ENCODE measurements at regions not wholly inside any gene's neighbourhood (a gene's known extent, or its start where the extent isn't known, plus 50 kb on each side); places are given as distances from the start of the nearest gene placed in this dataset.

GRCh38 chr10:4758256-4758655 lies 67.8 kb upstream of the AKR1E2 start:
- TF ChIP-seq POLR2AphosphoS5 (IDR thresholded peaks at IDR 0.05) (no peak), POLR2A (IDR thresholded peaks at IDR 0.05) (no peak), CTCF (IDR thresholded peaks at IDR 0.05) (no peak), EP300 (IDR thresholded peaks at IDR 0.05) (no peak)
- Histone ChIP-seq H3K9me3 (no peaks in the 10 kb centered on the region), H3K27me3 (no peaks in the 10 kb centered on the region), H3K36me3 (no peaks in the 10 kb centered on the region), H3K4me1 (no peaks in the 10 kb centered on the region), H3K4me3 (no peak overlapping the region), H3K27ac (no peak overlapping the region)
- WGBS, result 93% methylated on average over 1 of the region's 1 CpG
- no peak for DNase-seq (ENCODE audit: low spot score in 2 of 2)

- H3K4me3 ChIP-seq, result no peak overlapping the region
- TF ChIP-seq EP300 (IDR thresholded peaks at IDR 0.05) (no peak), POLR2A (IDR thresholded peaks at IDR 0.05) (no peak), POLR2AphosphoS5 (IDR thresholded peaks at IDR 0.05) (no peak), CTCF (IDR thresholded peaks at IDR 0.05) (no peak)
- DNase-seq (ENCODE audit: low spot score in 2 of 2), result no peak
- H3K27ac ChIP-seq, result no peak overlapping the region
- H3K4me1 ChIP-seq, result no peaks in the 10 kb centered on the region
- WGBS, result 74% methylated on average over 10 of the region's 10 CpGs
- no peaks in the 10 kb centered on the region for H3K27me3 ChIP-seq
- no peaks in the 10 kb centered on the region for H3K9me3 ChIP-seq
- no peaks in the 10 kb centered on the region for H3K36me3 ChIP-seq
Observed at GRCh38 chr10:4755286-4755989, 70.6 kb upstream of the AKR1E2 start.

- no peak for DNase-seq (ENCODE audit: low spot score in 2 of 2)
- no peaks in the 10 kb centered on the region for H3K36me3 ChIP-seq
- H3K27me3 ChIP-seq, result no peaks in the 10 kb centered on the region
- WGBS, result 97% methylated on average over 8 of the region's 8 CpGs
- TF ChIP-seq EP300 (IDR thresholded peaks at IDR 0.05), result no peak
- TF ChIP-seq POLR2AphosphoS5 (IDR thresholded peaks at IDR 0.05), result no peak
- no peak for TF ChIP-seq POLR2A (IDR thresholded peaks at IDR 0.05)
- TF ChIP-seq CTCF (IDR thresholded peaks at IDR 0.05), result no peak
- no peaks in the 10 kb centered on the region for H3K4me1 ChIP-seq
- no peak overlapping the region for H3K27ac ChIP-seq
- H3K4me3 ChIP-seq, result no peak overlapping the region
- H3K9me3 ChIP-seq, result no peaks in the 10 kb centered on the region
Observed at GRCh38 chr10:4754143-4754542, 71.9 kb upstream of the AKR1E2 start.

GRCh38 chr10:4751211-4751610 lies 74.8 kb upstream of the AKR1E2 start:
- Histone ChIP-seq H3K9me3 (no peaks in the 10 kb centered on the region), H3K27ac (no peak overlapping the region), H3K36me3 (no peaks in the 10 kb centered on the region), H3K4me1 (no peaks in the 10 kb centered on the region), H3K4me3 (no peak overlapping the region), H3K27me3 (no peaks in the 10 kb centered on the region)
- DNase-seq (ENCODE audit: low spot score in 2 of 2), result no peak
- 53% methylated on average over 2 of the region's 2 CpGs for WGBS
- TF ChIP-seq EP300 (IDR thresholded peaks at IDR 0.05), result no peak
- TF ChIP-seq POLR2A (IDR thresholded peaks at IDR 0.05), result no peak
- TF ChIP-seq CTCF (IDR thresholded peaks at IDR 0.05), result no peak
- no peak for TF ChIP-seq POLR2AphosphoS5 (IDR thresholded peaks at IDR 0.05)

- WGBS, result 94% methylated on average over 4 of the region's 4 CpGs
- no peaks in the 10 kb centered on the region for H3K4me1 ChIP-seq
- H3K27me3 ChIP-seq, result no peaks in the 10 kb centered on the region
- H3K36me3 ChIP-seq, result no peaks in the 10 kb centered on the region
- H3K9me3 ChIP-seq, result no peaks in the 10 kb centered on the region
- H3K27ac ChIP-seq, result no peak overlapping the region
- H3K4me3 ChIP-seq, result no peak overlapping the region
- DNase-seq (ENCODE audit: low spot score in 2 of 2), result no peak
- no peak for TF ChIP-seq CTCF (IDR thresholded peaks at IDR 0.05)
- TF ChIP-seq EP300 (IDR thresholded peaks at IDR 0.05), result no peak
- no peak for TF ChIP-seq POLR2AphosphoS5 (IDR thresholded peaks at IDR 0.05)
- TF ChIP-seq POLR2A (IDR thresholded peaks at IDR 0.05), result no peak
Observed at GRCh38 chr10:4749271-4749574, 76.8 kb upstream of the AKR1E2 start.
